HEK293 (cell line): ENCODE measurements at regions not wholly inside any gene's neighbourhood (a gene's known extent, or its start where the extent isn't known, plus 50 kb on each side); places are given as distances from the start of the nearest gene placed in this dataset.
A peak's percentile ranks its signal among the peaks of the same experiment; 100 is the strongest.

Experiments
- CTCF ChIA-PET: fragments of 350-600 bp; formaldehyde crosslinking; extraction: SDS; loops from one replicate; lab custom pipeline; 2021; ENCODE audit warnings: antibody characterized with exemption; lab: Yijun Ruan, JAX
- POLR2A ChIA-PET: fragments of 300-600 bp; formaldehyde crosslinking; extraction: SDS; loops from one replicate; lab custom pipeline; 2020; ENCODE audit warnings: antibody characterized with exemption, inconsistent platforms; lab: Yijun Ruan, JAX
- H3K27ac ChIP-seq: fragments of 200-500 bp; sonication (Bioruptor generic); 2 replicates; pipeline ENCODE4 v1.5.1; 2014; ENCODE audit warnings: low read depth, low read length, control low read depth, inconsistent platforms; ENCODE audit errors: extremely low read depth
- H3K36me3 ChIP-seq, 2 experiments: fragments of 200-500 bp in 1 of 2; sonication (Bioruptor generic) in 1 of 2; 1 replicate in 1 of 2; 2 replicates in 1 of 2; pipeline ENCODE4 v1.5.1; 2014 to 2017; ENCODE audit warnings: inconsistent platforms in 2 of 2, low read length in 2 of 2; ENCODE audit not compliant: control insufficient read depth in 2 of 2, insufficient read depth in 1 of 2
- H3K4me1 ChIP-seq: fragments of 200-500 bp; sonication (Bioruptor generic); 2 replicates; pipeline ENCODE4 v1.5.1; 2014; ENCODE audit warnings: mild to moderate bottlenecking, low read length, inconsistent platforms; ENCODE audit not compliant: control insufficient read depth, insufficient read depth
- H3K4me3 ChIP-seq: 2 replicates; pipeline ENCODE4 v1.5.1; 2011; ENCODE audit warnings: low read depth, mild to moderate bottlenecking, control low read depth, low read length, moderate library complexity
- H3K9me3 ChIP-seq: fragments of 200-500 bp; sonication (Bioruptor generic); 2 replicates; pipeline ENCODE4 v1.5.1; 2014; ENCODE audit warnings: low read depth, low read length, inconsistent platforms; ENCODE audit not compliant: control insufficient read depth, insufficient read depth
- ATF2 ChIP-seq: fragments of 450-650 bp; formaldehyde crosslinking; IDR thresholded peaks from 2 replicates; pipeline ENCODE4 v1.5.1; 2016; ENCODE audit warnings: missing biosample characterization, missing genetic modification characterization, low read depth
- BCL11A ChIP-seq: fragments of 450-650 bp; formaldehyde crosslinking; IDR thresholded peaks from 2 replicates; pipeline ENCODE4 v1.5.1; 2016; ENCODE audit warnings: low read depth, missing biosample characterization, missing genetic modification characterization
- HOXA7 ChIP-seq: sonication (generic); formaldehyde crosslinking; IDR thresholded peaks from 2 replicates; pipeline ENCODE4 v1.8.1; 2022; ENCODE audit warnings: missing genetic modification reagents, borderline replicate concordance
- MEIS1 ChIP-seq: sonication (generic); formaldehyde crosslinking; IDR thresholded peaks from 2 replicates; pipeline ENCODE4 v1.8.1; 2022; ENCODE audit warnings: missing genetic modification reagents, mild to moderate bottlenecking, borderline replicate concordance
- SP7 ChIP-seq: fragments of 450-650 bp; formaldehyde crosslinking; IDR thresholded peaks from 2 replicates; pipeline ENCODE4 v1.5.1; 2016; ENCODE audit warnings: missing biosample characterization, missing genetic modification characterization
- ZBTB21 ChIP-seq: fragments of 450-650 bp; formaldehyde crosslinking; IDR thresholded peaks from 2 replicates; pipeline ENCODE4 v1.5.1; 2017; ENCODE audit warnings: missing biosample characterization, missing genetic modification characterization
- ZNF10 ChIP-seq: fragments of 450-650 bp; formaldehyde crosslinking; IDR thresholded peaks from 2 replicates; pipeline ENCODE4 v1.5.1; 2017; ENCODE audit warnings: missing biosample characterization, missing genetic modification characterization
- ZNF214 ChIP-seq: fragments of 450-650 bp; formaldehyde crosslinking; IDR thresholded peaks from 2 replicates; pipeline ENCODE4 v1.5.1; 2017; ENCODE audit warnings: missing biosample characterization, mild to moderate bottlenecking, missing genetic modification characterization, borderline replicate concordance
- ZNF239 ChIP-seq: fragments of 450-650 bp; formaldehyde crosslinking; IDR thresholded peaks from 2 replicates; pipeline ENCODE4 v1.5.1; 2016; ENCODE audit warnings: missing biosample characterization, missing genetic modification characterization
- ZNF24 ChIP-seq: fragments of 450-650 bp; formaldehyde crosslinking; IDR thresholded peaks from 2 replicates; pipeline ENCODE4 v1.5.1; 2016; ENCODE audit warnings: missing biosample characterization, missing genetic modification characterization
- ZNF26 ChIP-seq: fragments of 450-650 bp; formaldehyde crosslinking; IDR thresholded peaks from 2 replicates; pipeline ENCODE4 v1.5.1; 2016; ENCODE audit warnings: missing biosample characterization, missing genetic modification characterization
- ZNF266 ChIP-seq: fragments of 450-650 bp; formaldehyde crosslinking; IDR thresholded peaks from 2 replicates; pipeline ENCODE4 v1.5.1; 2016; ENCODE audit warnings: missing biosample characterization, missing genetic modification characterization, low read depth
- ZNF324 ChIP-seq: fragments of 450-650 bp; formaldehyde crosslinking; IDR thresholded peaks from 2 replicates; pipeline ENCODE4 v1.5.1; 2016; ENCODE audit warnings: missing biosample characterization, missing genetic modification characterization
- ZNF362 ChIP-seq: fragments of 450-650 bp; formaldehyde crosslinking; IDR thresholded peaks from 2 replicates; pipeline ENCODE4 v1.5.1; 2016; ENCODE audit warnings: missing biosample characterization, missing genetic modification characterization
- ZNF398 ChIP-seq: fragments of 450-650 bp; formaldehyde crosslinking; IDR thresholded peaks from 2 replicates; pipeline ENCODE4 v1.5.1; 2017; ENCODE audit warnings: missing biosample characterization, missing genetic modification characterization
- ZNF449 ChIP-seq: fragments of 450-650 bp; formaldehyde crosslinking; IDR thresholded peaks from 2 replicates; pipeline ENCODE4 v1.5.1; 2017; ENCODE audit warnings: missing biosample characterization, mild to moderate bottlenecking, missing genetic modification characterization, moderate library complexity
- ZNF555 ChIP-seq: fragments of 450-650 bp; formaldehyde crosslinking; conservative IDR thresholded peaks from 2 replicates; pipeline ENCODE4 v1.5.1; 2017; ENCODE audit warnings: missing biosample characterization, mild to moderate bottlenecking, missing genetic modification characterization, inconsistent platforms
- ZNF660 ChIP-seq: fragments of 450-650 bp; IDR thresholded peaks from 2 replicates; pipeline ENCODE4 v1.5.1; 2018; ENCODE audit warnings: missing biosample characterization, mild to moderate bottlenecking, missing genetic modification characterization

DNA sequence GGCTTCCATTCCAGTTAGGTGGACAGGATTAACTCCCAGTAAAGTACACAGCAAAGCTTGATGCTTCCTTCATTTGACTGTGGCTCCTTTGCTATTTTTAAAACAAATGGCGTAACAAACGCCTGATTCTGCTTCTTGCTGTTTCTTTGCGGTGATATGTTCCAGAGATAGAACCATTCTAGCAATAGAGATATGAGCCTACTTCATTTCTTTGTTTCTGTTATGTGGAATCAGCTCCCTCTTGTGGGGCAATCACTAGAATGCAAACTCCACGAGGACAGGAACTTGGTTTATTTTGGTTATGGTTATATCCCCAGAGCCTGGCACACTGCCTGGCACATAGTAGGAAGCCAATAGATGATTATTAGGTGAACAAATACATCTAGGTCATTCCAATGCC lies 122.6 kb upstream of the SLC6A11 start:
- H3K4me1 ChIP-seq: no peaks in the 10 kb centered on the region
- POLR2A ChIA-PET: no interaction called here
- H3K36me3 ChIP-seq: no peaks in the 10 kb centered on the region
- H3K4me3 ChIP-seq: no peak overlapping the region
- CTCF ChIA-PET: interaction anchor here (1.0 kb wide), 1 partner anchor 116 kb away, joined by 4 read pairs; no protein-coding TSS in a partner anchor
- TF ChIP-seq SP7 (tag by site-specific recombination): no peak
- TF ChIP-seq ZNF214 (tag by site-specific recombination): no peak
- no peak for TF ChIP-seq ZNF266 (tag by site-specific recombination)
- TF ChIP-seq ZNF24 (tag by site-specific recombination): no peak
- TF ChIP-seq ZNF239 (tag by site-specific recombination): no peak
- no peak for TF ChIP-seq HOXA7 (CRISPR knock-in tag)
- TF ChIP-seq BCL11A (tag by site-specific recombination): no peak
- no peak for TF ChIP-seq MEIS1 (CRISPR knock-in tag)
- TF ChIP-seq ZNF449 (tag by site-specific recombination): no peak
- no peak for TF ChIP-seq ZNF324
- no peak for TF ChIP-seq ZNF26
- no peak for TF ChIP-seq ZNF10 (tag by site-specific recombination)
- no peak for TF ChIP-seq ZNF555 (tag by site-specific recombination)
- H3K27ac ChIP-seq: no peak overlapping the region
- H3K9me3 ChIP-seq: no peaks in the 10 kb centered on the region

- ChIA-PET CTCF (no interaction called here), POLR2A (no interaction called here)
Observed at GRCh38 chr3:10694179-10694578, 121.8 kb upstream of the SLC6A11 start.

More at GRCh38 chr3:10694179-10694578, 121.8 kb upstream of the SLC6A11 start:
- Histone ChIP-seq H3K9me3 (no peaks in the 10 kb centered on the region), H3K36me3 (no peaks in the 10 kb centered on the region), H3K4me1 (no peaks in the 10 kb centered on the region), H3K27ac (no peak overlapping the region), H3K4me3 (no peak overlapping the region)
- TF ChIP-seq ZNF660 (tag by site-specific recombination): no peak
- no peak for TF ChIP-seq ZNF214 (tag by site-specific recombination)
- no peak for TF ChIP-seq ZNF362 (tag by site-specific recombination)
- 0 out of 2 replicates have a peak, but pooled peaks have one; percentile 38 for TF ChIP-seq ZBTB21 (tag by site-specific recombination)
- TF ChIP-seq ATF2: peak; percentile 78
- TF ChIP-seq ZNF398 (tag by site-specific recombination): no peak
- TF ChIP-seq ZNF266 (tag by site-specific recombination): no peak
